Uterus (tissue), 3 donors: ENCODE measurements at regions not wholly inside any gene's neighbourhood (a gene's known extent, or its start where the extent isn't known, plus 50 kb on each side); places are given as distances from the start of the nearest gene placed in this dataset.
A peak's percentile ranks its signal among the peaks of the same experiment; 100 is the strongest.
"Not testable (repeated sequence)": the region's sequence is repeated elsewhere in the genome, so short reads cannot be mapped to it uniquely, and the experiment has no call there.

Experiments
- DNase-seq, 2 donors: peaks; one replicate each; pipeline ENCODE4 v3.0.0-alpha.2; 2019 to 2020
- H3K27ac ChIP-seq, 2 donors: fragments of 200-600 bp; sonication (generic); 1 replicate in 1 of 2; 2 replicates in 1 of 2; pipeline ENCODE4 v1.5.1; 2016 to 2018
- H3K27me3 ChIP-seq, 2 donors: fragments of 200-600 bp; sonication (generic); one replicate each; pipeline ENCODE4 v1.5.1; 2018 to 2019; ENCODE audit warnings: control low read depth in 1 of 2
- H3K36me3 ChIP-seq, 2 donors: fragments of 200-600 bp; sonication (generic); one replicate each; pipeline ENCODE4 v1.5.1; 2019; ENCODE audit warnings: control low read depth in 1 of 2
- H3K4me1 ChIP-seq, 2 donors: fragments of 200-600 bp; sonication (generic); one replicate each; pipeline ENCODE4 v1.5.1; 2018 to 2019; ENCODE audit warnings: control low read depth in 1 of 2
- H3K4me3 ChIP-seq, 2 donors: fragments of 200-600 bp; sonication (generic); 1 replicate in 1 of 2; 2 replicates in 1 of 2; pipeline ENCODE4 v1.5.1; 2018 to 2019; ENCODE audit warnings: mild to moderate bottlenecking in 1 of 2
- H3K9me3 ChIP-seq, 2 donors: fragments of 200-600 bp; sonication (generic); one replicate each; pipeline ENCODE4 v1.5.1; 2019; ENCODE audit warnings: control low read depth in 1 of 2
- POLR2A ChIP-seq, 2 donors: fragments of 450-650 bp; IDR thresholded peaks; one replicate each; pipeline ENCODE4 v1.6.1; 2016; ENCODE audit warnings: antibody characterized with exemption in 2 of 2, mild to moderate bottlenecking in 1 of 2, moderate library complexity in 1 of 2
- intact Hi-C: fragments of 100-400 bp; cut with DNase I; formaldehyde crosslinking; loops from one replicate; pipeline ENCODE4 v1.15.1; 2023; ENCODE audit warnings: low total_unique reads
- TF ChIP-seq, protein P1 (sequence below), 4 experiments: fragments of 200-600 bp in 2 of 4; fragments of 450-650 bp in 2 of 4; sonication (generic) in 2 of 4; IDR thresholded peaks; one replicate each; pipeline ENCODE4 v1.5.1; 2016 to 2019; ENCODE audit warnings: antibody characterized with exemption in 4 of 4, mild to moderate bottlenecking in 2 of 4, moderate library complexity in 1 of 4
- donor health status: DM: yes; HTN: yes; CAD: no.

- H3K4me3 ChIP-seq: no peak overlapping the region
- H3K27me3 ChIP-seq: no peaks in the 10 kb centered on the region
- no peaks in the 10 kb centered on the region for H3K36me3 ChIP-seq
- peak overlapping the region; percentile 15 to 35 for H3K27ac ChIP-seq
- no peaks in the 10 kb centered on the region for H3K4me1 ChIP-seq
- intact Hi-C loops: no loop called here
- DNase-seq: no peak
- TF ChIP-seq POLR2A (IDR thresholded peaks at IDR 0.05): no peak
- TF ChIP-seq, protein P1, sequence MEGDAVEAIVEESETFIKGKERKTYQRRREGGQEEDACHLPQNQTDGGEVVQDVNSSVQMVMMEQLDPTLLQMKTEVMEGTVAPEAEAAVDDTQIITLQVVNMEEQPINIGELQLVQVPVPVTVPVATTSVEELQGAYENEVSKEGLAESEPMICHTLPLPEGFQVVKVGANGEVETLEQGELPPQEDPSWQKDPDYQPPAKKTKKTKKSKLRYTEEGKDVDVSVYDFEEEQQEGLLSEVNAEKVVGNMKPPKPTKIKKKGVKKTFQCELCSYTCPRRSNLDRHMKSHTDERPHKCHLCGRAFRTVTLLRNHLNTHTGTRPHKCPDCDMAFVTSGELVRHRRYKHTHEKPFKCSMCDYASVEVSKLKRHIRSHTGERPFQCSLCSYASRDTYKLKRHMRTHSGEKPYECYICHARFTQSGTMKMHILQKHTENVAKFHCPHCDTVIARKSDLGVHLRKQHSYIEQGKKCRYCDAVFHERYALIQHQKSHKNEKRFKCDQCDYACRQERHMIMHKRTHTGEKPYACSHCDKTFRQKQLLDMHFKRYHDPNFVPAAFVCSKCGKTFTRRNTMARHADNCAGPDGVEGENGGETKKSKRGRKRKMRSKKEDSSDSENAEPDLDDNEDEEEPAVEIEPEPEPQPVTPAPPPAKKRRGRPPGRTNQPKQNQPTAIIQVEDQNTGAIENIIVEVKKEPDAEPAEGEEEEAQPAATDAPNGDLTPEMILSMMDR (IDR thresholded peaks at IDR 0.05): no peak
- no peaks in the 10 kb centered on the region for H3K9me3 ChIP-seq
These were observed 97.1 kb upstream of the NAV2 start for GRCh38 chr11:19615341-19616183.

DNA sequence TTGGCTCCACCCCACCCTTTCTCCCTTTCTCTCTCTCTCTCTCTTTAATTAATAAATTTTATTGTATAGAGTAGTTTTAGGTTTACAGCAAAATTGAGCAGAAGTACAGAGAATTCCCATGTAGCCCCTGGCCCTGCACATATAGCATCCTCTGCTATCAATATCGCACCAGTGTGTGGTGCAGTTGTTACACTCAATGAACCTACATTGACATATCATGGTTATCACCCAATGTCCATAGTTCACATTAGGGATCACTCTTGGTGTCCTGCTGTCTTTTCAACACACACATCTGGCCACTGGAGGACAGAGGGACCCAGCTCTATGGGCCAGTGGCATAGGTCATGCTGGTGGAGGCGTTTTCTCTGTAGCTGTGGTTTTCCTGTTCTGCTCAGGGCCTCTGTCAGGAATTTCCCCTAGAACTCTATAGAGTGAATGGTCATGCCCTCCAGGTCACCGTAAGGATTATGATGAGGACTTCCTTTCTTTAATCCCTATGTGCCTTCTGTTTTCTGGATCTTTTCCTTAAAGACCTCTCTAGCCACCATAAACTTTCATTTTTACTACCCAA is 98.2 kb upstream of the NAV2 start:
- Histone ChIP-seq H3K4me3 (no peak overlapping the region), H3K36me3 (no peaks in the 10 kb centered on the region), H3K9me3 (no peaks in the 10 kb centered on the region), H3K27me3 (no peaks in the 10 kb centered on the region), H3K27ac (no peak overlapping the region), H3K4me1 (no peaks in the 10 kb centered on the region)
- no peak for TF ChIP-seq POLR2A (IDR thresholded peaks at IDR 0.05)
- TF ChIP-seq, protein P1 (IDR thresholded peaks at IDR 0.05): no peak
- intact Hi-C loops: no loop called here
- DNase-seq: no peak

- H3K9me3 ChIP-seq, H3K4me1 ChIP-seq, H3K27ac ChIP-seq, H3K36me3 ChIP-seq, DNase-seq, H3K27me3 ChIP-seq, H3K4me3 ChIP-seq, intact Hi-C loops: not testable (repeated sequence)
These were observed 100.6 kb upstream of the NAV2 start for GRCh38 chr11:19612025-19612424.

GRCh38 chr11:19607656-19608360 is 104.8 kb upstream of the NAV2 start:
- Histone ChIP-seq H3K36me3 (no peaks in the 10 kb centered on the region), H3K4me3 (no peak overlapping the region), H3K4me1 (no peaks in the 10 kb centered on the region), H3K9me3 (no peaks in the 10 kb centered on the region), H3K27ac (no peak overlapping the region), H3K27me3 (no peaks in the 10 kb centered on the region)
- no peak for DNase-seq
- intact Hi-C loops: no loop called here
- TF ChIP-seq, protein P1 (IDR thresholded peaks at IDR 0.05): no peak
- no peak for TF ChIP-seq POLR2A (IDR thresholded peaks at IDR 0.05)

- intact Hi-C loops: no loop called here
- Histone ChIP-seq H3K36me3 (no peaks in the 10 kb centered on the region), H3K27me3 (no peaks in the 10 kb centered on the region), H3K9me3 (no peaks in the 10 kb centered on the region), H3K4me3 (no peak overlapping the region), H3K4me1 (no peaks in the 10 kb centered on the region), H3K27ac (no peak overlapping the region)
- DNase-seq: no peak
- TF ChIP-seq, protein P1 (IDR thresholded peaks at IDR 0.05): no peak
- no peak for TF ChIP-seq POLR2A (IDR thresholded peaks at IDR 0.05)
These were observed 105.6 kb upstream of the NAV2 start for GRCh38 chr11:19606856-19607655.
